PC-9 (cell line): ENCODE measurements at regions not wholly inside any gene's neighbourhood (a gene's known extent, or its start where the extent isn't known, plus 50 kb on each side); places are given as distances from the start of the nearest gene placed in this dataset.
"Not testable (repeated sequence)": the region's sequence is repeated elsewhere in the genome, so short reads cannot be mapped to it uniquely, and the experiment has no call there.

Experiments
- BruUV-seq: library from RNA; stranded (reverse); fragments of 400-500 nt; replicated peaks from 2 replicates; lab custom pipeline; 2021; lab: Mats Ljungman, UMichigan
- CTCF ChIA-PET: fragments of 300-600 bp; sonication (Branson Sonifier 250); formaldehyde crosslinking; loops from one replicate; lab custom pipeline; 2022; ENCODE audit warnings: antibody characterized with exemption; lab: Charles Lee
- POLR2A ChIA-PET: fragments of 300-600 bp; sonication (Branson Sonifier 250); formaldehyde crosslinking; loops from one replicate; lab custom pipeline; 2022; ENCODE audit warnings: antibody characterized with exemption; ENCODE audit not compliant: unreplicated experiment; lab: Charles Lee
- DNase-seq, 2 experiments: peaks; one replicate each; pipeline versions ENCODE4 v3.0.0 to v3.0.0-alpha.2; 2015 to 2022; ENCODE audit warnings: mixed read lengths in 1 of 2
- H2AFZ ChIP-seq: fragments of 200-600 bp; sonication (generic); 2 replicates; pipeline ENCODE4 v1.8.1; 2017; ENCODE audit warnings: antibody characterized with exemption
- H3F3A ChIP-seq: fragments of 200-600 bp; sonication (generic); 2 replicates; pipeline ENCODE4 v1.8.1; 2017; ENCODE audit warnings: antibody characterized with exemption, mild to moderate bottlenecking, low read depth; ENCODE audit not compliant: insufficient read depth
- H3K27ac ChIP-seq: fragments of 200-600 bp; sonication (generic); 2 replicates; pipeline ENCODE4 v1.6.1; 2016; ENCODE audit warnings: mixed run types
- H3K27me3 ChIP-seq: fragments of 200-600 bp; sonication (generic); 2 replicates; pipeline ENCODE4 v1.6.1; 2016; ENCODE audit warnings: low read depth, mixed run types; ENCODE audit not compliant: insufficient read depth
- H3K36me3 ChIP-seq: fragments of 200-600 bp; sonication (generic); 2 replicates; pipeline ENCODE4 v1.6.1; 2016; ENCODE audit warnings: low read depth, mixed run types
- H3K4me1 ChIP-seq: fragments of 200-600 bp; sonication (generic); replicated peaks from 2 replicates; pipeline ENCODE4 v1.6.1; 2016; ENCODE audit warnings: mixed run types; ENCODE audit not compliant: insufficient read depth
- H3K4me2 ChIP-seq: fragments of 200-600 bp; sonication (generic); 2 replicates; pipeline ENCODE4 v1.6.1; 2017; ENCODE audit warnings: mixed run types
- H3K4me3 ChIP-seq: fragments of 200-600 bp; sonication (generic); 2 replicates; pipeline ENCODE4 v1.6.1; 2016; ENCODE audit warnings: mixed run types
- H3K79me2 ChIP-seq: fragments of 200-600 bp; sonication (generic); 2 replicates; pipeline ENCODE4 v1.6.1; 2017; ENCODE audit warnings: low read depth, mixed run types
- H3K9me2 ChIP-seq: fragments of 200-600 bp; sonication (generic); 2 replicates; pipeline ENCODE4 v1.8.1; 2017; ENCODE audit warnings: mild to moderate bottlenecking; ENCODE audit not compliant: insufficient read depth
- H3K9me3 ChIP-seq: fragments of 200-600 bp; sonication (generic); 2 replicates; pipeline ENCODE4 v1.8.1; 2016; ENCODE audit warnings: low read depth; ENCODE audit not compliant: insufficient read depth
- H4K20me1 ChIP-seq: fragments of 200-600 bp; sonication (generic); 2 replicates; pipeline ENCODE4 v1.8.1; 2017; ENCODE audit not compliant: insufficient read depth
- CTCF ChIP-seq: fragments of 200-600 bp; sonication (generic); conservative IDR thresholded peaks from 2 replicates; pipeline ENCODE4 v1.6.1; 2017; ENCODE audit warnings: mixed run types, antibody characterized with exemption, mild to moderate bottlenecking, moderate library complexity
- EZH2 ChIP-seq: fragments of 200-600 bp; sonication (generic); IDR thresholded peaks from 2 replicates; pipeline ENCODE4 v1.8.0; 2017; ENCODE audit warnings: antibody characterized with exemption, low read depth
- intact Hi-C: fragments of 100-400 bp; cut with micrococcal nuclease; formaldehyde crosslinking; loops from one replicate; pipeline ENCODE4 v1.10.0; 2022; ENCODE audit not compliant: unreplicated experiment

GRCh38 chr2:7098816-7099215, 181.6 kb downstream of the RNF144A start:
- no peak overlapping the region for H3K27ac ChIP-seq
- H3K36me3 ChIP-seq = no peaks in the 10 kb centered on the region
- no peak for DNase-seq
- no peaks in the 10 kb centered on the region for H3K9me2 ChIP-seq
- H3K27me3 ChIP-seq = peaks cover 39% of the 10 kb centered on the region; the same call in 1 of the 2 replicates
- TF ChIP-seq CTCF (no peak), EZH2 (no peak)
- H3K4me2 ChIP-seq = no peak overlapping the region
- no peak overlapping the region for H2AFZ ChIP-seq
- no peaks in the 10 kb centered on the region for H3K9me3 ChIP-seq
- no peak overlapping the region for H3K4me3 ChIP-seq
- no TSS peak for BruUV-seq
- no peaks in the 10 kb centered on the region for H3K79me2 ChIP-seq
- intact Hi-C loops = loop anchor here (5.0 to 10.0 kb wide), 2 partner anchors 576 to 1663 kb away; no protein-coding TSS in a partner anchor
- ChIA-PET CTCF (no interaction called here), POLR2A (no interaction called here)
- no peaks in the 10 kb centered on the region for H4K20me1 ChIP-seq
- H3F3A ChIP-seq = no peaks in the 10 kb centered on the region
- no peaks in the 10 kb centered on the region for H3K4me1 ChIP-seq

- H4K20me1 ChIP-seq, POLR2A ChIA-PET, H3K9me2 ChIP-seq, H3K4me3 ChIP-seq, H2AFZ ChIP-seq, H3K36me3 ChIP-seq, CTCF ChIA-PET, H3K79me2 ChIP-seq, BruUV-seq, H3K4me2 ChIP-seq, H3F3A ChIP-seq, H3K4me1 ChIP-seq, H3K27ac ChIP-seq, DNase-seq, H3K9me3 ChIP-seq: not testable (repeated sequence)
- intact Hi-C loops = loop anchor here (5.0 to 10.0 kb wide), 2 partner anchors 575 to 1663 kb away; no protein-coding TSS in a partner anchor
- H3K27me3 ChIP-seq = peaks cover 42% of the 10 kb centered on the region; the same call in 1 of the 2 replicates
Observed at GRCh38 chr2:7099687-7100086, 182.5 kb downstream of the RNF144A start.

- H3K79me2 ChIP-seq = no peaks in the 10 kb centered on the region
- H3K4me2 ChIP-seq = no peak overlapping the region
- TF ChIP-seq EZH2 (no peak), CTCF (no peak)
- H3K4me1 ChIP-seq = no peaks in the 10 kb centered on the region
- no peaks in the 10 kb centered on the region for H3F3A ChIP-seq
- H3K27ac ChIP-seq = no peak overlapping the region
- no TSS peak for BruUV-seq
- ChIA-PET POLR2A (no interaction called here), CTCF (no interaction called here)
- H3K36me3 ChIP-seq = no peaks in the 10 kb centered on the region
- peaks cover 50% of the 10 kb centered on the region for H3K27me3 ChIP-seq
- no peaks in the 10 kb centered on the region for H3K9me3 ChIP-seq
- H4K20me1 ChIP-seq = no peaks in the 10 kb centered on the region
- no peak overlapping the region for H3K4me3 ChIP-seq
- intact Hi-C loops = no loop called here
- H3K9me2 ChIP-seq = no peaks in the 10 kb centered on the region
- no peak overlapping the region for H2AFZ ChIP-seq
- no peak for DNase-seq
Observed at GRCh38 chr2:7102826-7103225, 185.6 kb downstream of the RNF144A start.
